ENCODE measurements at regions not wholly inside any gene's neighbourhood (a gene's known extent, or its start where the extent isn't known, plus 50 kb on each side); places are given as distances from the start of the nearest gene placed in this dataset.
"Not testable (repeated sequence)": the region's sequence is repeated elsewhere in the genome, so short reads cannot be mapped to it uniquely, and the experiment has no call there.

DNA sequence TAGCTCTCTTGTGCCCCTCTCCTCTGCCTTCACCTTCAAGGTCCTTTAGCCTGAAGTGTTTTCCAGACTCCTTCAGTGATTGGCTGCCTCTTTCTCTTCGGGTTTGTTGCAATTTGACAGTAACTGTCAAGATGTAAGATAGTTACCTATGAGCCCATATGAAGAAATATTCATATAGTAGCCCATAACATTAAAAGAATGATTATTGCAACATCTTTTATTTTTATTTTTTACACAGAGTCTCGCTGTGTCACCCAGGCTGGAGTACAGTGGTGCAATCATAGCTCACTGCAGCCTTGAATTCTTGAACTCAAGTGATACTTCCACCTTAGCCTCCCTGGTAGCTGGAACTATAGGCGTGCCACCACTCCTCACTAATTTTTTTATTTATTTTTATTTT, 80.5 kb downstream of the FOXI3 start:
- Histone ChIP-seq H3K27ac (ENCODE audit: low read length in 2 of 2) (no peak overlapping the region), H3K9ac (ENCODE audit: low read length) (no peak overlapping the region), H3K4me1 (ENCODE audit: control insufficient read depth in 2 of 2, insufficient read depth in 2 of 2, low read length in 2 of 2) (no peaks in the 10 kb centered on the region), H3K36me3 (replicated peaks in 1 of 2; ENCODE audit: control extremely low read depth in 1 of 2, control insufficient read depth in 1 of 2, extremely low read depth in 1 of 2, insufficient read depth in 2 of 2, low read length in 1 of 2) (no peaks in the 10 kb centered on the region), H4K20me1 (ENCODE audit: control insufficient read depth, insufficient read depth, low read length, poor library complexity, severe bottlenecking) (no peaks in the 10 kb centered on the region), H3K4me2 (replicated peaks; ENCODE audit: low read depth, low read length, poor library complexity, severe bottlenecking) (no peak overlapping the region), H3K4me3 (ENCODE audit: control extremely low read depth in 1 of 5, extremely low read depth in 1 of 5, insufficient read depth in 1 of 5, low read depth in 2 of 5, low read length in 4 of 5) (no peak overlapping the region), H3K79me2 (ENCODE audit: control insufficient read depth, insufficient read depth, low read length) (no peaks in the 10 kb centered on the region), H3K27me3 (replicated peaks in 1 of 4; ENCODE audit: control extremely low read depth in 1 of 4, control insufficient read depth in 3 of 4, insufficient read depth in 4 of 4, low read length in 3 of 4) (peaks cover 0 to 12% (median 2%) of the 10 kb centered on the region in 4 experiments), H2AFZ (ENCODE audit: insufficient read depth, low read depth, low read length, poor library complexity, severe bottlenecking) (no peak overlapping the region), H3K9me3 (ENCODE audit: control extremely low read depth in 1 of 3, control insufficient read depth in 2 of 3, insufficient read depth in 1 of 3, low read length in 2 of 3) (peaks cover 0 to 2% (median 0%) of the 10 kb centered on the region in 3 donors)
- ATAC-seq (ENCODE audit: low read depth) (no peak), DNase-seq (no peak)
- peaks cover 15% of the 10 kb centered on the region for H3K27me3 Mint-ChIP-seq
- no peaks in the 10 kb centered on the region for H3K9me3 Mint-ChIP-seq (ENCODE audit: insufficient read depth)
- POLR2A ChIA-PET: no interaction called here
- CTCF ChIA-PET: no interaction called here
- intact Hi-C loops (cut with micrococcal nuclease): no loop called here
- WGBS (ENCODE audit: insufficient coverage): no CpG with 5 or more reads among the region's 3 CpGs
- no peak for TF ChIP-seq EZH2 (IDR thresholded peaks at IDR 0.05; ENCODE audit: borderline replicate concordance, insufficient read depth, low read depth, low read length, poor library complexity, severe bottlenecking)
- TF ChIP-seq, protein P1, sequence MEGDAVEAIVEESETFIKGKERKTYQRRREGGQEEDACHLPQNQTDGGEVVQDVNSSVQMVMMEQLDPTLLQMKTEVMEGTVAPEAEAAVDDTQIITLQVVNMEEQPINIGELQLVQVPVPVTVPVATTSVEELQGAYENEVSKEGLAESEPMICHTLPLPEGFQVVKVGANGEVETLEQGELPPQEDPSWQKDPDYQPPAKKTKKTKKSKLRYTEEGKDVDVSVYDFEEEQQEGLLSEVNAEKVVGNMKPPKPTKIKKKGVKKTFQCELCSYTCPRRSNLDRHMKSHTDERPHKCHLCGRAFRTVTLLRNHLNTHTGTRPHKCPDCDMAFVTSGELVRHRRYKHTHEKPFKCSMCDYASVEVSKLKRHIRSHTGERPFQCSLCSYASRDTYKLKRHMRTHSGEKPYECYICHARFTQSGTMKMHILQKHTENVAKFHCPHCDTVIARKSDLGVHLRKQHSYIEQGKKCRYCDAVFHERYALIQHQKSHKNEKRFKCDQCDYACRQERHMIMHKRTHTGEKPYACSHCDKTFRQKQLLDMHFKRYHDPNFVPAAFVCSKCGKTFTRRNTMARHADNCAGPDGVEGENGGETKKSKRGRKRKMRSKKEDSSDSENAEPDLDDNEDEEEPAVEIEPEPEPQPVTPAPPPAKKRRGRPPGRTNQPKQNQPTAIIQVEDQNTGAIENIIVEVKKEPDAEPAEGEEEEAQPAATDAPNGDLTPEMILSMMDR (IDR thresholded peaks at IDR 0.05): no peak
- no peaks in the 10 kb centered on the region for H3K4me1 Mint-ChIP-seq
- H3K4me3 Mint-ChIP-seq: no peak overlapping the region
- H3K27ac Mint-ChIP-seq: no peak overlapping the region

DNA sequence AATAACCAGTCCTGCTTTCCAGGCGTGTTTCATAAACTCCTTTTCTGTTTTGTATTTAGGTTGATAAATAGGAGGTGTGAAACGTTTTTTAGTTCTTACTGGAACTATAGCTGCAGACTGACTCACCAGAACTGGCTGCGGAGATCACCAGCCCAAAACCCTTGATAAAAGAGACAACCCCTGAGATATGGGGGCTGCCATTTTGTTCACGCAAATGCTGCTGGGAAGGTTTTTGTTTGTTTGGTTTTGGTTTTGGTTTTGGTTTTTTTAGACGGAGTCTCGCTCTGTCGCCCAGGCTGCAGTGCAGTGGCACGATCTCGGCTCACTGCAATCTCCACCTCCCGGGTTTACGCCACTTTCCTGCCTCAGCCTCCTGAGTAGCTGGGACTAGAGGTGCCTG, 87.1 kb downstream of the FOXI3 start:
- not testable (repeated sequence) for H3K4me1 Mint-ChIP-seq

More for the DNA sequence above, 87.1 kb downstream of the FOXI3 start:
- H3K9me3 Mint-ChIP-seq (ENCODE audit: insufficient read depth); intact Hi-C loops (cut with micrococcal nuclease); H3K4me3 Mint-ChIP-seq; CTCF ChIA-PET; H4K20me1 ChIP-seq (ENCODE audit: control insufficient read depth, insufficient read depth, low read length, poor library complexity, severe bottlenecking); H3K9ac ChIP-seq (ENCODE audit: low read length); POLR2A ChIA-PET; H3K4me3 ChIP-seq (ENCODE audit: control extremely low read depth in 1 of 5, extremely low read depth in 1 of 5, insufficient read depth in 1 of 5, low read depth in 2 of 5, low read length in 4 of 5); H3K79me2 ChIP-seq (ENCODE audit: control insufficient read depth, insufficient read depth, low read length); H3K4me1 ChIP-seq (ENCODE audit: control insufficient read depth in 2 of 2, insufficient read depth in 2 of 2, low read length in 2 of 2); ATAC-seq (ENCODE audit: low read depth); H2AFZ ChIP-seq (ENCODE audit: insufficient read depth, low read depth, low read length, poor library complexity, severe bottlenecking); H3K27ac Mint-ChIP-seq; H3K4me2 ChIP-seq (replicated peaks; ENCODE audit: low read depth, low read length, poor library complexity, severe bottlenecking); H3K36me3 ChIP-seq (replicated peaks in 1 of 2; ENCODE audit: control extremely low read depth in 1 of 2, control insufficient read depth in 1 of 2, extremely low read depth in 1 of 2, insufficient read depth in 2 of 2, low read length in 1 of 2); H3K27me3 ChIP-seq (replicated peaks in 1 of 4; ENCODE audit: control extremely low read depth in 1 of 4, control insufficient read depth in 3 of 4, insufficient read depth in 4 of 4, low read length in 3 of 4); H3K27ac ChIP-seq (ENCODE audit: low read length in 2 of 2); DNase-seq; H3K9me3 ChIP-seq (ENCODE audit: control extremely low read depth in 1 of 3, control insufficient read depth in 2 of 3, insufficient read depth in 1 of 3, low read length in 2 of 3): not testable (repeated sequence)
- 91% methylated on average over 10 of the region's 11 CpGs for WGBS (ENCODE audit: insufficient coverage)
- peaks cover 11% of the 10 kb centered on the region for H3K27me3 Mint-ChIP-seq

Data from B cell (primary cell).